Urothelium cell line (cell line): ENCODE measurements at regions not wholly inside any gene's neighbourhood (a gene's known extent, or its start where the extent isn't known, plus 50 kb on each side); places are given as distances from the start of the nearest gene placed in this dataset.
"Not testable (repeated sequence)": the region's sequence is repeated elsewhere in the genome, so short reads cannot be mapped to it uniquely, and the experiment has no call there.

Experiments used
- DNase-seq: peaks from one replicate; pipeline ENCODE4 v3.0.0; 2011; ENCODE audit warnings: low spot score, mixed read lengths
- FAIRE-seq: peaks from 2 replicates; lab custom pipeline; 2011; peaks lifted over from hg19 to GRCh38; lab: Jason Lieb, UNC

DNA sequence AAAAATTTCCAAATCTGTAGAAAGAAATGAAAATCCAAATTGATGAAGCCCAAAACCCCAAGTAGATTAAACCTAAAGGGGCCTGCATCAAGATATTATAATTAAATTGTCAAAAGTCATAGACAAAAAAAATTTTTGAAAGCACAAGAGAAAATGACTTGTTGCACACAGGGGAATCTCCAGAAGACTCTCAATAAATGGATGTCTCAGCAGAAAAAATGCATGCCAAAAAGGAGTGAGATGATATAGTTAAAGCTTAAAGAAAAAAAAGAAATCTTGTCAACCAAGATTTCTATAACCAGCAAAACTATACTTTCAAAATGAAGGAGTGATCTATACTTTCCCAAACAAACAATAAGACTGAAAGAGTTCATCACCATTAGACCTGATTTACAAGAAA, 393.2 kb upstream of the SPAG17 start:
- no peak for FAIRE-seq
- no peak for DNase-seq

DNA sequence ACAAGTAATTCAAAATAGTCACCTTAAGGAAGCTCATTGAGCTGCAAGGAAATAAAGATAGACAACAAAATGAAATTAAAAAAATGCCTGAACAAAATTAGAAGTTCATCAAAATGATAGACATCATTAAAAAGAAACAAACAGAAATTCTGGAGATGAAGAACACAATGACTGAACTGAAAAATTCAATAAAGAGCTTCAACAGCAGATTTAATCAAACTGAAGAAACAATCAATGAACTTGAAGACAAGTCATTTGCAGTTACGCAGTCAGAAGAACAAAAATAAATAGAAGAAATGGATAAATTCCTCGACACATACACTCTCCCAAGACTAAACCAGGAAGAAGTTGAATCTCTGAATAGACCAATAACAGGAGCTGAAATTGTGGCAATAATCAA, 390.0 kb upstream of the SPAG17 start:
- no peak for DNase-seq
- FAIRE-seq: no peak

DNA sequence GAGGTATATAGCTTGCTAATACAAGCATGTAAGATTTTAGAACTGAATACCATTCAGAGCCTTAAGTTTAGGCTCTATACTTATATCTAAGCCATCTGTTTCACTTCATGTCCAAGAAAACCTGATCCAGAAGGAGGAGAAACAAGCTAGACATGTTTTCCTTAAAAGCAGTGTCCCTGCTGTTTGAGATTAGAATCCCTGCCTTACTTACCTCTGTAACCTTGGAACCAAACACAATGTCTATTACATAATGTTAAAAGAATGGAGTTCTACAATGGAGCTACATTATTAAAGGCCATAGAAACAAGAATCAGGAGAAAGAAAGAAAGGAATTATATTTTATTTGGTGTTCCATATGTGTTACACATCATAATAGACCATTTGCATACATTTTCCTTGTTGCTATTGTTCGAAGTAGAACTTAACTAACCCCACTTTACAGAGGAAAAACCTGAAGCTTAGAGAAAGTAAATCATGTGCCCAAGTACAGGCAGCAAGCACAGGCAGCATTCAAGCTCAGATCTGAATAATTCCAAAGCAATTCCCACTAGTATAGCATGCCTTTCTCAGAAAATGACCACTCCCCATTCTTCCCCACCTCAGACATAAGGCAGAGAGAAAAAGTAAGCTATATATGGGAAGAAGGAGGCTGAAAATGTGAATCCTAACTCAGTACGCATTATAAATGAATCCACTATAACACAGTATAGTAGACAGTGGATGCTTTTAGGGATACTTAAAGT, 380.1 kb upstream of the SPAG17 start:
- DNase-seq (no peak), FAIRE-seq (no peak)

DNA sequence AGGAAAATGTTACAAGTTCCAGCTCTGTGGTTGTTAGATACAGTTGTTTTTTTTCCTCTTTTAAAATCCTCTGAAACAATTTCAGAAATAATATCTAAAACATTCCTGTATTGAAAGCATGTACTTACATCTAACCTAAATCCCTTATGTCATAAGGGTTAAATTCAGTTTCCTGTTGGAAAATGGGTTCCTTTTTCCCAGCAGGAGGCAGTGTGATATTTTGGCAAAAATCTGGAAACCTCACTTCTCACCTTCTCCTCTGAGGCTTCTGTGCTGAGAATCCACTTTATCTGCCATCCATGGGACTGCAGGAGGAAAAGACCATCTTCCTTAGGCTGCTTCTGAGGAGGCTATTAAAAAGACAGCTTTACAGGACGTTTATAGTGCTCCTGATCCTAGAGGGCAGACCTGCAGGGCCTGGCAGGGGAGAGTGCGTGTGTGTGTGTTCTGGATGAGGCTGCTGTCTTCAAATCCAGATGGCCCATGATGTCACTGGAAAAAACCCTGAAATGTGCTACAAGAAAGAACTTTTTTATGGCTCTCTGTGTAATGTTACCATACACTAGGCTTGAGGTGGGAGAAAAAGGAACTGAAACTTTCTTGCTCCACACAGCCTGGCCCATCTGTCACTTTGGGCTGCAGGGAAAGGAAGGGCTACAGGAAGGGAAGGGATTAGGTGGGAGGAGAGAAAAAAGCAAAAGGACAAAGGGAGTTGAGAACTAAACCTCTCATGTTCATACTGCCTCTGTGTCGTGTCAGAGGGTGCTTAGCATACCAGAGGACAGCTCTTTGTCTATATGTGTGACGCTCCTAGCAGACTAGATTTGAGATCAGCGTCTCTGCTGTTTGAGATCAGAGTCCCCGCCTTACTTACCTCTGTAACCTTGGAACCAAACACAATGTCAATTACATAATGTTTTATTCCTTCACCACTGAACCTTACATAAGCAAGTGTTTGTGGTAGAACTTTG, 379.2 kb upstream of the SPAG17 start:
- no peak for DNase-seq
- peak; percentile 35 for FAIRE-seq

DNA sequence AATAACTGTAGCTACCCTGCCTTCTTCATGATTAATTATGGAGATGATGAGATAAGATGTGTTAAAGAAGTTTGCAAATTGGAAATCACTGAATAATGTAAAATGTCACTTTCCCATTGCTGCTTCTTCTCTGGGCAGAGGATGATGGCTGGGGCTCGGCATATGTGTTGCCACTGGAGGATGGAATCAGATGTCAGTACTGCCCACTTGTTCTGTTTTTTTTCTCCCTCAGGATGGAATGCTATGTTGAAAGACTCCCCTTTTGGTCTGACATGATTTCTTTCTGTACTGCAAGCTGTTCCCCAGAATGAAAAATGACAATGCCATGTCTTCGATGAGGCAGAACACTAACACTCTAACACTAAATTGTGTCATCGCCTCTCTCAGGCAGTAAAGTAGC, 373.9 kb upstream of the SPAG17 start:
- DNase-seq (no peak), FAIRE-seq (no peak)

DNA sequence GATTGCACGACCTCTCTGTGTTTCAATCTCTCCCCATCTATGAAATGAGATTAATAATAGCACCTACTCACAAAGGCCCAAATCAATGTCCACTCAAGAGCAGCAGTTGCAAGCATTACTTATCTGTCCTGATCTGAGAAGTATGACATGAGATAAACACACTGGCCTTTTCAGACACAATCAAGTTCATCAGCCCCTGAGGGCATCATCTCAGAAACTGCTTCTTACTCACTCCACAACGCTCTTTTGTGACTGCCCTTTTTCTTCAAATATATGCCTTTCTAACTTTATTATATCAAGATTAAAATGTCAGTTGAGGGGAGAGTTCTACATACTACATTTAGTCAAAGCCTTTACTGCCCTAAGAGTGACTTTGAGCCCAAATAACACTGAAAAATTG, 371.9 kb upstream of the SPAG17 start:
- FAIRE-seq: no peak

DNA sequence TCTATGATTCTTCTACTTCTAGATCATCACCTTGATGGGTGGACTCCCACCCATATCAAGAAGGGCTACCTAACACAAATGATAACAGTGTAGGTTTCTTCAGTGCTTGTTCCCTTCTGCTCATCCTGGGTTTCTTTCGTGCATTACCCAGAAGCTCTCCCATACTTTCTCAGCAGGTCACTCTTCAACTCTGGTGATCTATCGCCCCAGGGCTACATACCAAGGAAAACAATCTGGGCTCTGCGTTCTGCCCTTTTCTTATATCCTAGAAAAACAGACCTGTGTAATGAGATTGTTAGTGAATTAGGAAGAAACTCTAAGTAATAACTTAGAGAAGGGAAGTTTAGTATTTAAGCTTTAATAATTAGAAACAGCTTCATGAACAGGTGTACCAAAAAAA, 370.6 kb upstream of the SPAG17 start:
- no peak for FAIRE-seq

More for the DNA sequence above, 371.9 kb upstream of the SPAG17 start:
- no peak for DNase-seq

DNA sequence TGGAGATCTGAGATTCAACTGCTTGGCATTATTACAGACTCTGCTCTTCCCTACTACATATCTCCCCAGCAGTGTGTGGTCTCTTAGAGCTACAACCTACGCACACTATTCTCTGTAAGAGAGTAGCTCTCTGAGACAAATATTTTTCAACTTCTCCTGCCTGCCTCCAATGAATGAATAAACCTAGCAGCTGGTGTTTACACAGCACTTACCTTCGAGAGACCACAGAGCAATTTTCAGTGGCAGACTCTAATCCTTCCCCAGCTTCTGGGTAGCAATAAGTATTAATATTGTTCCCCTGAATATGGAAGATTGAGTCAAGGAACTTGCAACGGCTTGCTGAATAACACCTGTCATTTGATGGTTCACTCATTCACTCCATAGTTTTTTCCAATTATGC, 350.9 kb upstream of the SPAG17 start:
- FAIRE-seq: no peak
- no peak for DNase-seq

More for the DNA sequence above, 370.6 kb upstream of the SPAG17 start:
- DNase-seq: no peak

DNA sequence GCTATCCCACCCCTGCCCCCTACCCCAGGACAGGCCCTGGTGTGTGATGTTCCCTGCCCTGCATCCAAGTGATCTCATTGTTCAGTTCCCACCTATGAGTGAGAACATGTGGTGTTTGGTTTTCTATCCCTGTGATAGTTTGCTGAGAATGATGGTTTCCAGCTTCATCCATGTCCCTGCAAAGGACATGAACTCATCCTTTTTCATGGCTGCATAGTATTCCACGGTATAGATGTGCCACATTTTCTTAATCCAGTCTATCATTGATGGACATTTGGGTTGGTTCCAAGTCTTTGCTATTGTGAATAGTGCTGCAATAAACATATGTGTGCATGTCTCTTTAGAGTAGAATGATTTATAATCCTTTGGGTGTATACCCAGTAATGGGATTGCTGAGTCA, 326.9 kb upstream of the SPAG17 start:
- not testable (repeated sequence) for FAIRE-seq, DNase-seq

DNA sequence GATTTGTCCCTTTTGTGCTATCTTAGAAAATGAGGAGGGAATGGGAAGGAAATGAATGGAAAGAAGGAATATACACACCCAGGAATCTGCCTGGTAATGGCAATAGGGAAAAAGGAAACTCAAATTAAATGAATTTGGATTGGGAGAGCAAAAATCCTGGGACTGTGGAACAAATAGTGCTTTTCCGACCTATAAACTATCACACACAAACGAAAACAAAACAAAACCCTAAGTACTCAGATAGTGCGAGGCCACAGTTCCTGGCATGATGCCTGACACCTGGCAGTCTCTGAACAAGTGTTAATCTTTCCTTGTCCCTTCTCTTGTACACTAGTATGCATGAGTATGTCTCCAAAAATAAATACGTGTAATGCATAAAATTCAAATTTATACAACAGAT, 319.8 kb upstream of the SPAG17 start:
- no peak for DNase-seq
- no peak for FAIRE-seq

DNA sequence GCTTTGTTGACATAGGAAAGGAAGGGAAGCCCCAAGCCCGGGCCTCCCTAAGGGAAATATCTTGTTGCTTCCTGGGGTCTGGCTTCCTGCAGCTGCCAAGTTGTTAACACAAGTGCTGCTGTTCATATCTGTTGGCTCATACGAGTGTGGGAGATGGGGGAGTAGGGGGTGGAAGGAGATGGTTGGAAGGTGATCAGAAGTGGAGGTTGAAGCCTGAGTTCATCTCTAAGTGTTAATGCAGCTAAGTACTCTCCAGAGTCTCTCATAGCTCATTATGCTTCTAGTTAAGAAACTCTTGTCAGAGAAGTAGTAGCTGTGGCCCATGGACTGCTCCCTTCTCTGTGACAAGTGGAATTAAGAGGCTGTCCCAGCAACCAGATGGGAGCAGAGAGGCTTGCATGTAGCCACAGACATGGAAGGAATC, 319.2 kb upstream of the SPAG17 start:
- FAIRE-seq (no peak), DNase-seq (no peak)

DNA sequence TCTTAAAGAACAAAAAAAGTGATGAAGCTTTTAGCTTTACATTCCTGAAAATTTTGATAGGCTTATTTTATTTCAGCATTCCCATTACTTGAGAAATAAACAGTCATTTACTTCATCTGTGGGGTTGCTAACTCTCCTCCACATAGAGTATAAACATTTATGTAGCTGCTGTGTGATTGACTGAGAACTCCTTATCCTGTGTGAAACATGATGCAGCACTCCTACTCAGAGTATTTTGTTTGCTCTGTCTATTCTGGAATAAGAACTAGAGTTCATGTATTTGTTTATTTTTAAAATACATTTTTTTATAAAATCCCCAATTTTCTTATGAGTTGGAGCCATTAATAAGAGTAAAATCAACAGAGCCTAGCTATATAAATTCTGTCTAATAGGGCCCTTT, 318.7 kb upstream of the SPAG17 start:
- no peak for FAIRE-seq

DNA sequence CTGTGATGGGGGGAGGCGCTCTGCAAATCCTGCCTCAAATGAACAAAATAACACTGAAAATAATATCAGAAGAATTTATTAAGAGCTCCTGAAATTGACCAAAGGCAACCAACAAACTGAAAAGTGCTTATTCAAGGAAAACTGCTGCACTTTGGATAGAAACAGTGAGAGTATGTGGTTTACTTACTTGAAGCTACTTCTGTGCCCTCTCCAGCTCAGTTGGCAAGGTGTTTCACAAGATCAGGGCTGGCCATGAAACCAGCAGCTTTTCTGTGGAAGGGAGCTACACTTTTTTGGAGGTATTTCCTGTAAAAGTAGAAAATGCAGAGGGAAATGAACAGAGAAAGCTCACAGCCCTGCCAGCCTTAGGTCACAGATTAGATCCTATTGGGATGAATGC, 310.0 kb upstream of the SPAG17 start:
- no peak for DNase-seq
- FAIRE-seq: no peak

More for the DNA sequence above, 318.7 kb upstream of the SPAG17 start:
- DNase-seq: no peak

DNA sequence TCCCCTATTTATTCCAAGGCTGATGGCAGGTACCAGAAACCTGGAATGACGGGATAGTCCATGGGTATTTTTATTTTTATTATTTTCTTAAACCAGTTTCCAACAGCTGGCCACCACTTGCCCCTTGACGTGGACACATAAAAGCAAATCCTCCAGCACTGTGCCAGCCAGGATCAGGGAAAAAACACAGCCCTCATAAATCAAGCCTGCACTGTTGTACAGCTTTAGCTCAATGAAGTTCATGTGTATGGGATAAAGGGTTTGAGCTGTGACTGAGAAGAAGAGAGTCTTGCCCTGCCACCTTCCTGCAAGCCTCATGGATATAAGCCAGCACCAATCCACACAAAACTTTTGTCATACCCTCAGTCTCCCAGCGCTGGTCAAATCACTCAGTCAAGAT, 303.8 kb upstream of the SPAG17 start:
- FAIRE-seq (no peak), DNase-seq (no peak)

DNA sequence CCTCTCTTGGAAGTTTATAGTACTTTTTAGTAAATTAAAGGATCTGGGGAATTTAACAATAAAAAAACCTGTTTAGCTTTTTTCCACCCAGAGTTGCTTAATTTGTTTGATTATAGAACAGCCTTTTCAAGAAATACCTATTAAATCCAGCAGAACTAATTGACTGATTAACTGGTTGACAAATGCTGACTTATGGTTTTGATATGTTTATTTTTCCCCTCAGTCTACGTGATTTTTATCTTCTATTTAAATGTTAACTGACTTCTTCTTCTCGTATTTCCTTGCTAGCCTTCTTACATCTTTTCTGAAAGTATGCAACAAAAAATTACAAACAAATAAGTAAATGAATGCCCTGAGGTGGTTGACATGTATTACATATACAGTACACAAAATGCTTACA, 302.9 kb upstream of the SPAG17 start:
- FAIRE-seq: no peak
- DNase-seq: no peak

DNA sequence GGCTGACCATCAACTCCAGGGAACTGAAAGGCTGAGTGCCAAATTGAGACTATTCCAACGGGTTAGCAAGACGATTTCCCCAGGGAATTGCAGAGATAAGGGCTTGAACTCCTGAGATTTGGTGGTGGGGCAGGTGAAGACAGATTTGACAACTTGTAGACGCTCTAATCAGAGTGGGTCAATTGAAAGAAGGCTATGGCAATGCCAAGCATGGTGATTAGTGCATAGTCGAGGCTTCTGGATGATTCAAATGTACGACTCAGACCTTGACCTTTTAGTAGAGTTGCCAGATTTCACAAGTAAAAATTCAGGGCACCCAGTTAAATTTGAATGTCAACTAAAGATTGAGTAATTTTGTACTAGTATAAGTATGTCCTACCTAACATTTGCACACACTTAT, 302.1 kb upstream of the SPAG17 start:
- DNase-seq (no peak), FAIRE-seq (no peak)

DNA sequence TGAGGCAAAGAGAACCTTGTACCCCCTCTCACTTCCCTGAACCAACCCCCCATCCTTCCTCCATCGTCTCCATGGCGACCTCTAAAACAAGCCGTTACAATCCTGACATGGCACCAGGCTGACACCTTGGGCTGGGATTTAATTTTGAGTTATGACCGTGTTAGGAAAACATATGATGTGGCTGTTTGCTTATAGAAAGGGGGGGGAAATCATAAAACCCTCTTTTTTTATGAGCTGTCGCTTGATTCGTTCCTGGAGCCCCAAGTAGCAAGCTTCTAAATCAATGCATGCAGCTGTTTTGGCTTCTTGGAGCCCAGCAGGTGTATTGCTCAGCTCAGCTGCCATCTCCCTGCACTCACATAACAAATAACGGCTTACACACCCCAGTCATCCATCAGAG, 301.2 kb upstream of the SPAG17 start:
- FAIRE-seq (no peak), DNase-seq (no peak)

DNA sequence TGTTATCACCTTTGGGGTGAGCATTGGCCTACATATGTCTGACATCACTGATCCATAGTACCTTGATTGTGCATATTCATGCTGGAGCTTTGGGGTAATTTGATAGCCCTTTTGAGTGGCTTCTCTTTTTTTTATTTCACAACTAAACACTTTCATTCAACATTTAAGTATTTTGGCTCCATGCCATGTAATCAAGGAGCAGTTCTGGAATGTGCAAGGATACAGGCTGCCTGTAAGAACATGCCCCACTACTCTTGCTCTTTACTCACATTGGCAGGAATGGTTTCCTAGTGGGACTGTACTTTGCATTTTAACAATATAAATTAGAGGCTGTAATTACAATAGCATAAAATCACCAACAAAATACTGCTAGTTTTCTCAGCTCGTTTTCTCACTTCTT, 300.7 kb upstream of the SPAG17 start:
- DNase-seq (peak; percentile 16), FAIRE-seq (no peak)

DNA sequence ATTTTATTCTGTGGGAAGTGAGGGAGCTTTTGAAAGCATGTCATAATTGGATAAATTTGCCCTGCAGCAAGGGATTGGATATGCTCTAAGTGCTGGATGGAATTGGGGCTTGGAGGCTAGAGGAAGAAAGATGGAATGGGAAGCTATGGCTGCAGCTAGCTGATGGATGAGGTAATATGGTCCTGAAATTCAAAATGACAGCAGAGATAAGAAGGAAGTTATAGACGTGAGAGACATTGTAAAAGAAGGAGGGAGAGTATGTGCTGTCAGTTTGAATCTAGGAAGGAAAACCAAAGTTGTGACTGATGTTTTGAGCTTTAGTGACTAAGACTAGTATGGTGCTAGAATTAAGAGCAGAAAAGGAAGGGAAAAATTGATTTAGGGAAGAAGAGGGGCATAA, 299.9 kb upstream of the SPAG17 start:
- DNase-seq (no peak), FAIRE-seq (no peak)

DNA sequence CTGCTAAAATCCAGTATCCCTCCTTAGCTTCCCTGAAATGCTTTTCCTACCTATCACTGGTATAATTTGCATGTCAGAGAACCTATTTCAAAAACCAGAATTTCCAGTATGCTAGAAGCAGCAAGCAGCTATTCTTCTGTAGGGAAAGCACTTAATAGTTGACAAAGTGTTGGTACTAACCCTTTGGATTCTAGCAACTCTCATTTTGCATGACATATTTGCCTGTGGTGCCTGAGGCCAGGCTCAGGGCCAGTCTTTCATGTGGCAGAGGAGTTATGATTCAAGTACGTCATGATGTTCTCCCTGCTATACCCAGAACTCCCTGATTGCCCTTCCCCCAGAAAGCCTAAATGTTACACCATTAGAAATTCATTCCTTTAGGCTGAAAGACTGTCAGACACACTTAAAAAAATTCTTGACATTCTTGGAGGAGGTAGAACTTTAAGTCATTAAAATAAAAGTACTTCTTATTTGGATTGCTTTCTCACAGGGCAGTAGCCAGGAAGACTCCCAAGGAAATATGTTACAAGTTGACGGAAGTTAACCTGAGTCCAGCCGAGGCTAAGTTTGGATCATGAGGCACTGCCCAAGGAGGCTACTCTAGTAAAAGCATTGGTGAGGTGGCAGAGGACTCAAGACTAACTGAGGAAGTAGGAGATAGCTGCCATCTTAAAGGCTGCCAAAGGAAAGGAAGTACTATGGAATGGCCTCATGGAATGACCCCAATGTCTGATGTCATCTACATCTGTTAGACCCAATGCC, 298.4 kb upstream of the SPAG17 start:
- no peak for DNase-seq
- FAIRE-seq: no peak

DNA sequence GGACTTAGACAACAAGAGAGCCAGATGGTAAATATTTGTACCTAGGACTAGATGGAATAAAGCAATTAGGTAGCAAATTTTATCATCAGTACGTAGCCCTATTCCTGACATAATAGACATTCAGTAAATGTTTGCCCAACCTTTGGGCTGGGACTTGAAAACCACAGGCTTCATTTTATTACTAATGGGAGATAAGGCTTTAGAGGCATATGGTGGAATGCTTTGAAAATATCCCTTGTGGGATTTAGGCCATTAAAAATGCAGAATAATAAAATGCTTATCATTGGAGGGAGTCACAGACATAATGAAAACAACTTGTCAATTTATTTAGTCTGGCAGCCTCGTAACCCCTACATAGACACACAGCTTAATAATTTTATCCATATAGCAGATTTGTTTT, 296.1 kb upstream of the SPAG17 start:
- FAIRE-seq (no peak), DNase-seq (no peak)
